ENCODE measurements at regions not wholly inside any gene's neighbourhood (a gene's known extent, or its start where the extent isn't known, plus 50 kb on each side); places are given as distances from the start of the nearest gene placed in this dataset.

DNA sequence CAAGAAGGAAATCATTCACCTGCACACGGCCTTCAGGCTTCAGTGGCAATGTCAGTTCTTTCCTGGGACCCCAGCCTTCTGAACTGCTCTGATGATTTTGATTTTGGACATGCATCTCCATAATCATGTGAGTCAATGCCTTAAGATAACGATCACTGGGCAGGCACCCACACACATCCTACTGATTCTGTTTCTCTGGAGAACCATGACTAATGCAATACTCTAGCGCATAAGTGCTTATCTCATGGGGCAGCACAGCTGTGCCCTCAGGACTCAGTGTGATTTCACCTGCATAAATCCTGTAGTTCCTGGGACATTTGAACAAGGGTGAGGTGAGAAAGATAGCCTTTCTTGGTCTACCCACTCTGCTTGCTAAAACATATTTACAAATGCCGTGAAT, 144.6 kb downstream of the AKAIN1 start:
- no peak overlapping the region for H3K4me3 ChIP-seq (ENCODE audit: low read depth, low read length)
- DNase-seq (ENCODE audit: low read depth): no peak
- TF ChIP-seq, protein P1, sequence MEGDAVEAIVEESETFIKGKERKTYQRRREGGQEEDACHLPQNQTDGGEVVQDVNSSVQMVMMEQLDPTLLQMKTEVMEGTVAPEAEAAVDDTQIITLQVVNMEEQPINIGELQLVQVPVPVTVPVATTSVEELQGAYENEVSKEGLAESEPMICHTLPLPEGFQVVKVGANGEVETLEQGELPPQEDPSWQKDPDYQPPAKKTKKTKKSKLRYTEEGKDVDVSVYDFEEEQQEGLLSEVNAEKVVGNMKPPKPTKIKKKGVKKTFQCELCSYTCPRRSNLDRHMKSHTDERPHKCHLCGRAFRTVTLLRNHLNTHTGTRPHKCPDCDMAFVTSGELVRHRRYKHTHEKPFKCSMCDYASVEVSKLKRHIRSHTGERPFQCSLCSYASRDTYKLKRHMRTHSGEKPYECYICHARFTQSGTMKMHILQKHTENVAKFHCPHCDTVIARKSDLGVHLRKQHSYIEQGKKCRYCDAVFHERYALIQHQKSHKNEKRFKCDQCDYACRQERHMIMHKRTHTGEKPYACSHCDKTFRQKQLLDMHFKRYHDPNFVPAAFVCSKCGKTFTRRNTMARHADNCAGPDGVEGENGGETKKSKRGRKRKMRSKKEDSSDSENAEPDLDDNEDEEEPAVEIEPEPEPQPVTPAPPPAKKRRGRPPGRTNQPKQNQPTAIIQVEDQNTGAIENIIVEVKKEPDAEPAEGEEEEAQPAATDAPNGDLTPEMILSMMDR (IDR thresholded peaks at IDR 0.05; ENCODE audit: insufficient read depth, low read depth, low read length, missing control alignments): no peak

DNA sequence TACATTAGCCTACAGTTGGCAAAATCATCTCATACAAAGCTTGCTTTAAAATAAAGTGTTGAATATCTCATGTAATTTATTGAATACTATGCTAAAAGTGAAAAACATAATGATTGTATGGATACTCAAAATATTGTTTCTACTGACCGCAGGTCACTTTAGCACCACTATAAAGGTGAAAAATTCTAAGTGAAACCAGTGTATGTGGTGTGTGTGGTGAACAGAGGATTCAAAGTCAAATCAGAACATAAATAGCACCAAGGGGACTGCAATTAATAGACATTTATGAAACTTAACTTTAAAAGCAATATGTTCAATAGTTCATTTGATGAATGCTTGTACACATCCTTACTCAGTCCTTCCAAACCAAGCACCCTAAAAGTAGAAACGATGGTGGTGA, 145.8 kb downstream of the AKAIN1 start:
- no peak overlapping the region for H3K4me3 ChIP-seq (ENCODE audit: low read depth, low read length)
- peak; percentile 17 for DNase-seq (ENCODE audit: low read depth)
- TF ChIP-seq, protein P1 (IDR thresholded peaks at IDR 0.05; ENCODE audit: insufficient read depth, low read depth, low read length, missing control alignments): no peak

DNA sequence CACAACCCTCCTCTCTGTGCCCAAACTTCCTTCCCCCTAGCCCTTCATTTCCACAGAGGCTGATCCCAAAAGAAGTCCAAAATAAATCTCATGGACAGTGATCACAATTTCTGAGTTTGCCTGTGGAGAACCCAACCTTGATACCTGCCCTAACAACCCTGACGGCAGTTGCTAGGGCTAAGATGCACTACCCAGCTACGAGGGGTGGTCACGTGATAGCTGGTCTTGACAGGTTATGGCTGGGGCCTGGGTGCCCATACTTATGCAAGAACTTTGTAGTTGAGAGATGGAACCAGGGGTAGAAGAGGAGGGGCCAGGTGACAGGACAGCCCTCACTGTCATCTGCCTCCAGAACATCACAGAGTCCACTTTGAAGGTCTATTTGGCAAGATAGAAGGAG, 147.9 kb downstream of the AKAIN1 start:
- TF ChIP-seq, protein P1 (IDR thresholded peaks at IDR 0.05; ENCODE audit: insufficient read depth, low read depth, low read length, missing control alignments): no peak
- DNase-seq (ENCODE audit: low read depth): no peak
- H3K4me3 ChIP-seq (ENCODE audit: low read depth, low read length): no peak overlapping the region

DNA sequence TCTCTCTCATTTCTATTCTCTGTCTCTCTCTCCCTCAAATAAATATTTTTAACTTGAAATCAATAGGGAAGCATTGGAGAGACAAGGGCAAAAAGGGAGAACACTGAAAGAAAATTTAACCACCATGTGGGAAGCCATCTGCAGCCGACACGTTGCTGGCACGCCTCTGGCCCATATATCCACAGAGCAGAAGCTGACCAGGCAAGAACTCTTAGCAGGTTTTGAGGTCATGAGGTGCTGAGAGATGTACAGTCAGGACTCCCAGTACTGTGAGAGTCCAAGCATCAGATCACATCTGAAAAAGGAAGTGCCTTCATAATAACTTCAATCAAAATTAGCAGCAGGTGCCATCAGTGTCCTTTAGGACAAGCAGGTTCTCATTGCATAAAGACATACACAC, 156.6 kb downstream of the AKAIN1 start:
- TF ChIP-seq, protein P1 (IDR thresholded peaks at IDR 0.05; ENCODE audit: insufficient read depth, low read depth, low read length, missing control alignments): no peak
- no peak for DNase-seq (ENCODE audit: low read depth)
- no peak overlapping the region for H3K4me3 ChIP-seq (ENCODE audit: low read depth, low read length)

DNA sequence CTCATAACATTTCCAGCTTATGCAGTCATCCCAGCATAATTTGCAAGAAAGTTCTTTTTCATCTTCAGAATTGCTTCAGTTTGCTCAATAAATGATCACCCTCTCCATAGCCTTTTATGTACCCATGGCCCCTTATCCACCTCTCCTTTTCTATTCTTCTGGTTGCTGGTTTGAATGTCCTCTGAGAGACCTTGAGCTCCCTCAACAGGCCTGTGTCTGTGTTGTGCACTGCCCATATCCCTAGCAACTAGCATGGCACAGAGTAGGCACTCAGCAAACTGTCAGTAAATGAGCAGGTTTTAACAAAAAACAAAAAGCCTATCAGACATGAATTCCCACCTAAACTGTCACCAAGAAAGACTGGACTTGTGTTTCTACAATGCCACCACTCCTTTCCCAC, 160.5 kb downstream of the AKAIN1 start:
- no peak for DNase-seq (ENCODE audit: low read depth)
- no peak overlapping the region for H3K4me3 ChIP-seq (ENCODE audit: low read depth, low read length)
- TF ChIP-seq, protein P1 (IDR thresholded peaks at IDR 0.05; ENCODE audit: insufficient read depth, low read depth, low read length, missing control alignments): no peak

DNA sequence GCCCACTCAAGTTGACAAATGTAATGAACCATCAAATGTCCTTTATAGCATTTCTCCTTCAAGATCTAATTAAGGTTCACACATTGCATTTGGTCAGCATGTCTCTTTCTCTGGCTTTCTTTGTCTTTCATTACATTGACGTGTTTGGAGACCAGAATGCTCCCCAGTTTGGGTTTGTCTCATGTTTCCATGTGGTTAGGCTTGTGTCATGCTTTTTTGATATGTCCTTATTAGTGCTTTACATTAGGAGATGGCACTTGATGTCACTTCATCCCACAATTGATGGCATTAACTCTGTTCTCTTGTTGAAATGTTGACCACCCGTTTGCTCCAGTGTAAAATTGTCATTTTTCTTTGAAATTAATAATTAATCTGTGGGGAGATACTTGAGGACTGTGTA, 165.8 kb downstream of the AKAIN1 start:
- H3K4me3 ChIP-seq (ENCODE audit: low read depth, low read length): no peak overlapping the region
- DNase-seq (ENCODE audit: low read depth): no peak
- TF ChIP-seq, protein P1 (IDR thresholded peaks at IDR 0.05; ENCODE audit: insufficient read depth, low read depth, low read length, missing control alignments): no peak

DNA sequence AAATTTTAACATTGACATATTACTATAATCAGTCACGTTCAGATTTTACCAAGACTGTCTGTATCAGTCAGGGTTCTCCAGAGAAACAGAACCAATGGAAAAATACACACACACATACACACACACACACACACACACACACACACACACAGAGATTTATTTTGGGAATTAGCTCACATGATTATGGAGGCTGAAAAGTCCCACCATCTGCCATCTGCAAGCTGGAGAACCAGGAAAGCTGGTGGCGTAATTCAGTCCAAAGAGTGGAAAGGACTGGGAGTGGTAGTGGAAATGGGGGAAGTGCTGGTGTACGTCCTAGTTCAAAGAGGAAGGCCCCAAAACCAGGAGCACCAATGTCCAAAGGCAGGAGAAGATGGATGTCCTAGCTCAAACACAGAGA, 166.4 kb downstream of the AKAIN1 start:
- TF ChIP-seq, protein P1 (IDR thresholded peaks at IDR 0.05; ENCODE audit: insufficient read depth, low read depth, low read length, missing control alignments): no peak
- no peak for DNase-seq (ENCODE audit: low read depth)
- no peak overlapping the region for H3K4me3 ChIP-seq (ENCODE audit: low read depth, low read length)
